Vagina (tissue), 2 donors: ENCODE measurements at regions not wholly inside any gene's neighbourhood (a gene's known extent, or its start where the extent isn't known, plus 50 kb on each side); places are given as distances from the start of the nearest gene placed in this dataset.

Experiments
- DNase-seq, 2 donors: peaks; one replicate each; pipeline ENCODE4 v3.0.0-alpha.2; 2017; ENCODE audit errors: extremely low spot score in 2 of 2
- H3K27ac ChIP-seq: fragments of 200-600 bp; sonication (generic); one replicate; pipeline ENCODE4 v1.5.1; 2019
- H3K27me3 ChIP-seq: fragments of 200-600 bp; sonication (generic); one replicate; pipeline ENCODE4 v1.5.1; 2019
- H3K36me3 ChIP-seq, 2 donors: fragments of 200-600 bp; sonication (generic); one replicate each; pipeline ENCODE4 v1.5.1; 2017 to 2019
- H3K4me1 ChIP-seq: fragments of 200-600 bp; sonication (generic); one replicate; pipeline ENCODE4 v1.5.1; 2019
- H3K4me3 ChIP-seq, 2 donors: fragments of 200-600 bp; sonication (generic); 1 replicate in 1 of 2; 2 replicates in 1 of 2; pipeline ENCODE4 v1.5.1; 2016 to 2019
- H3K9me3 ChIP-seq: fragments of 200-600 bp; sonication (generic); one replicate; pipeline ENCODE4 v1.5.1; 2019
- CTCF ChIP-seq, 3 experiments: fragments of 450-650 bp in 2 of 3; fragments of 200-600 bp in 1 of 3; sonication (generic) in 1 of 3; IDR thresholded peaks; one replicate each; pipeline ENCODE4 v1.5.1; 2017 to 2019; ENCODE audit warnings: antibody characterized with exemption in 3 of 3, mild to moderate bottlenecking in 2 of 3, moderate library complexity in 2 of 3
- POLR2A ChIP-seq, 2 donors: fragments of 450-650 bp; IDR thresholded peaks; one replicate each; pipeline ENCODE4 v1.6.1; 2017; ENCODE audit warnings: antibody characterized with exemption in 2 of 2, mild to moderate bottlenecking in 2 of 2, moderate library complexity in 2 of 2
- POLR2AphosphoS5 ChIP-seq, 2 donors: sonication (generic); formaldehyde crosslinking; IDR thresholded peaks; one replicate each; pipeline ENCODE4 v1.9.0; 2017; ENCODE audit warnings: antibody characterized with exemption in 2 of 2, mild to moderate bottlenecking in 2 of 2, low read depth in 1 of 2; ENCODE audit not compliant: insufficient read depth in 1 of 2
- intact Hi-C: fragments of 100-400 bp; cut with DNase I; formaldehyde crosslinking; loops from one replicate; pipeline ENCODE4 v1.15.1; 2023

GRCh38 chr6:43856005-43856765 lies 86.2 kb downstream of the VEGFA start:
- TF ChIP-seq POLR2A (IDR thresholded peaks at IDR 0.05), result no peak
- no peak for TF ChIP-seq CTCF (IDR thresholded peaks at IDR 0.05)
- no peak for TF ChIP-seq POLR2AphosphoS5 (IDR thresholded peaks at IDR 0.05; ENCODE audit: insufficient read depth in 1 of 2, low read depth in 1 of 2)
- Histone ChIP-seq H3K27ac (no peak overlapping the region), H3K27me3 (no peaks in the 10 kb centered on the region), H3K9me3 (no peaks in the 10 kb centered on the region), H3K4me1 (peaks cover 5% of the 10 kb centered on the region), H3K4me3 (no peak overlapping the region), H3K36me3 (no peaks in the 10 kb centered on the region)
- intact Hi-C loops, result no loop called here
- no peak for DNase-seq

- no peaks in the 10 kb centered on the region for H3K9me3 ChIP-seq
- no peak overlapping the region for H3K27ac ChIP-seq
- intact Hi-C loops, result no loop called here
- H3K27me3 ChIP-seq, result no peaks in the 10 kb centered on the region
- no peak for DNase-seq
- H3K4me1 ChIP-seq, result peaks cover 9% of the 10 kb centered on the region
- H3K4me3 ChIP-seq, result no peak overlapping the region
- TF ChIP-seq POLR2AphosphoS5 (IDR thresholded peaks at IDR 0.05; ENCODE audit: insufficient read depth in 1 of 2, low read depth in 1 of 2), result no peak
- H3K36me3 ChIP-seq, result no peaks in the 10 kb centered on the region
Measured at GRCh38 chr6:43855247-43855646, 85.2 kb downstream of the VEGFA start.

- Histone ChIP-seq H3K4me1 (peaks cover 9% of the 10 kb centered on the region), H3K27me3 (no peaks in the 10 kb centered on the region), H3K4me3 (no peak overlapping the region), H3K36me3 (no peaks in the 10 kb centered on the region), H3K9me3 (no peaks in the 10 kb centered on the region), H3K27ac (no peak overlapping the region)
- no peak for DNase-seq
- intact Hi-C loops, result no loop called here
- TF ChIP-seq CTCF (IDR thresholded peaks at IDR 0.05) (no peak), POLR2A (IDR thresholded peaks at IDR 0.05) (no peak), POLR2AphosphoS5 (IDR thresholded peaks at IDR 0.05; ENCODE audit: insufficient read depth in 1 of 2, low read depth in 1 of 2) (no peak)
Measured at GRCh38 chr6:43853066-43853650, 83.1 kb downstream of the VEGFA start.

- H3K9me3 ChIP-seq, result no peaks in the 10 kb centered on the region
- TF ChIP-seq CTCF (IDR thresholded peaks at IDR 0.05) (no peak), POLR2A (IDR thresholded peaks at IDR 0.05) (no peak), POLR2AphosphoS5 (IDR thresholded peaks at IDR 0.05; ENCODE audit: insufficient read depth in 1 of 2, low read depth in 1 of 2) (no peak)
- no peak for DNase-seq
- intact Hi-C loops, result no loop called here
- no peaks in the 10 kb centered on the region for H3K27me3 ChIP-seq
- H3K36me3 ChIP-seq, result no peaks in the 10 kb centered on the region
- H3K4me1 ChIP-seq, result peaks cover 9% of the 10 kb centered on the region
- H3K4me3 ChIP-seq, result no peak overlapping the region
- H3K27ac ChIP-seq, result no peak overlapping the region
Measured at GRCh38 chr6:43852350-43852864, 82.4 kb downstream of the VEGFA start.

GRCh38 chr6:43851204-43851865 lies 81.3 kb downstream of the VEGFA start:
- H3K9me3 ChIP-seq, result no peaks in the 10 kb centered on the region
- no peak overlapping the region for H3K4me3 ChIP-seq
- no peaks in the 10 kb centered on the region for H3K27me3 ChIP-seq
- peaks cover 9% of the 10 kb centered on the region for H3K4me1 ChIP-seq
- intact Hi-C loops, result no loop called here
- H3K27ac ChIP-seq, result no peak overlapping the region
- H3K36me3 ChIP-seq, result no peaks in the 10 kb centered on the region
- TF ChIP-seq POLR2AphosphoS5 (IDR thresholded peaks at IDR 0.05; ENCODE audit: insufficient read depth in 1 of 2, low read depth in 1 of 2) (peak in 1 of 2 donors; percentile 61), POLR2A (IDR thresholded peaks at IDR 0.05) (no peak)
- no peak for DNase-seq
